Activated CD4-positive, alpha-beta memory T cell treated with anti-CD3 and anti-CD28 coated beads for 36 hours (primary cell): ENCODE measurements at regions not wholly inside any gene's neighbourhood (a gene's known extent, or its start where the extent isn't known, plus 50 kb on each side); places are given as distances from the start of the nearest gene placed in this dataset.
"Not testable (repeated sequence)": the region's sequence is repeated elsewhere in the genome, so short reads cannot be mapped to it uniquely, and the experiment has no call there.

Experiments used
- CTCF ChIA-PET: fragments of 350-600 bp; sonication (Branson Sonifier 250); formaldehyde crosslinking; loops from one replicate; lab custom pipeline; 2021; ENCODE audit warnings: antibody characterized with exemption, inconsistent platforms; lab: Charles Lee
- POLR2A ChIA-PET: fragments of 350-600 bp; sonication (Branson Sonifier 250); formaldehyde crosslinking; loops from one replicate; lab custom pipeline; 2021; ENCODE audit warnings: antibody characterized with exemption; lab: Charles Lee
- DNase-seq: peaks from one replicate; pipeline ENCODE4 v3.0.0-alpha.2; 2020
- H3K27ac Mint-ChIP-seq: one replicate; pipeline ENCODE4 v1.8.0; 2021; ENCODE audit warnings: mixed read lengths
- H3K27me3 Mint-ChIP-seq: one replicate; pipeline ENCODE4 v1.8.0; 2021; ENCODE audit warnings: mixed read lengths
- H3K36me3 Mint-ChIP-seq: one replicate; pipeline ENCODE4 v1.8.0; 2021; ENCODE audit warnings: mixed read lengths
- H3K4me1 Mint-ChIP-seq: one replicate; pipeline ENCODE4 v1.8.0; 2021; ENCODE audit warnings: low read depth, mixed read lengths
- H3K4me3 Mint-ChIP-seq: one replicate; pipeline ENCODE4 v1.8.0; 2021; ENCODE audit warnings: mild to moderate bottlenecking, mixed read lengths
- H3K9me3 Mint-ChIP-seq: one replicate; pipeline ENCODE4 v1.8.0; 2021; ENCODE audit warnings: mixed read lengths
- intact Hi-C: fragments of 100-400 bp; cut with micrococcal nuclease; formaldehyde crosslinking; loops from one replicate; pipeline ENCODE4 v1.15.1; 2023

GRCh38 chr20:51927970-51928369, 125.6 kb upstream of the SALL4 start:
- H3K27ac Mint-ChIP-seq, CTCF ChIA-PET, H3K9me3 Mint-ChIP-seq, intact Hi-C loops, H3K4me1 Mint-ChIP-seq, DNase-seq, H3K27me3 Mint-ChIP-seq, H3K4me3 Mint-ChIP-seq, H3K36me3 Mint-ChIP-seq, POLR2A ChIA-PET: not testable (repeated sequence)

GRCh38 chr20:51926670-51927305, 124.5 kb upstream of the SALL4 start:
- CTCF ChIA-PET: no interaction called here
- Mint-ChIP-seq H3K4me3 (no peak overlapping the region), H3K36me3 (no peaks in the 10 kb centered on the region), H3K9me3 (no peaks in the 10 kb centered on the region), H3K27ac (no peak overlapping the region), H3K27me3 (no peaks in the 10 kb centered on the region), H3K4me1 (no peaks in the 10 kb centered on the region)
- POLR2A ChIA-PET: no interaction called here
- intact Hi-C loops: no loop called here
- no peak for DNase-seq

- ChIA-PET CTCF (no interaction called here), POLR2A (no interaction called here)
- no peak overlapping the region for H3K4me3 Mint-ChIP-seq
- intact Hi-C loops: no loop called here
- H3K36me3 Mint-ChIP-seq: no peaks in the 10 kb centered on the region
- no peaks in the 10 kb centered on the region for H3K9me3 Mint-ChIP-seq
- no peak overlapping the region for H3K27ac Mint-ChIP-seq
- no peak for DNase-seq
- H3K27me3 Mint-ChIP-seq: no peaks in the 10 kb centered on the region
- H3K4me1 Mint-ChIP-seq: no peaks in the 10 kb centered on the region
These were observed 122.2 kb upstream of the SALL4 start for GRCh38 chr20:51924509-51924908.

- intact Hi-C loops: no loop called here
- no peak overlapping the region for H3K4me3 Mint-ChIP-seq
- no peaks in the 10 kb centered on the region for H3K27me3 Mint-ChIP-seq
- H3K4me1 Mint-ChIP-seq: no peaks in the 10 kb centered on the region
- H3K36me3 Mint-ChIP-seq: no peaks in the 10 kb centered on the region
- CTCF ChIA-PET: interaction anchor here (1.2 kb wide), 1 partner anchor 19 kb away, joined by 4 read pairs; no protein-coding TSS in a partner anchor
- H3K9me3 Mint-ChIP-seq: no peaks in the 10 kb centered on the region
- DNase-seq: no peak
- POLR2A ChIA-PET: no interaction called here
- no peak overlapping the region for H3K27ac Mint-ChIP-seq
These were observed 121.3 kb upstream of the SALL4 start for GRCh38 chr20:51923633-51924032.

- H3K36me3 Mint-ChIP-seq, DNase-seq, H3K4me3 Mint-ChIP-seq, H3K4me1 Mint-ChIP-seq, H3K9me3 Mint-ChIP-seq, H3K27ac Mint-ChIP-seq, H3K27me3 Mint-ChIP-seq, intact Hi-C loops, POLR2A ChIA-PET: not testable (repeated sequence)
- CTCF ChIA-PET: interaction anchor here (1.2 kb wide), 1 partner anchor 18 kb away, joined by 4 read pairs; no protein-coding TSS in a partner anchor
These were observed 120.5 kb upstream of the SALL4 start for GRCh38 chr20:51922812-51923211.

- Mint-ChIP-seq H3K27ac (no peak overlapping the region), H3K36me3 (no peaks in the 10 kb centered on the region), H3K27me3 (no peaks in the 10 kb centered on the region), H3K4me3 (no peak overlapping the region), H3K4me1 (no peaks in the 10 kb centered on the region), H3K9me3 (no peaks in the 10 kb centered on the region)
- ChIA-PET CTCF (no interaction called here), POLR2A (no interaction called here)
- intact Hi-C loops: no loop called here
- DNase-seq: no peak
These were observed 116.2 kb upstream of the SALL4 start for GRCh38 chr20:51918561-51918960.

- no peaks in the 10 kb centered on the region for H3K27me3 Mint-ChIP-seq
- no peaks in the 10 kb centered on the region for H3K9me3 Mint-ChIP-seq
- no peaks in the 10 kb centered on the region for H3K4me1 Mint-ChIP-seq
- no peaks in the 10 kb centered on the region for H3K36me3 Mint-ChIP-seq
- intact Hi-C loops: no loop called here
- ChIA-PET POLR2A (no interaction called here), CTCF (no interaction called here)
- H3K27ac Mint-ChIP-seq: no peak overlapping the region
- DNase-seq: no peak
- no peak overlapping the region for H3K4me3 Mint-ChIP-seq
These were observed 115.7 kb upstream of the SALL4 start for GRCh38 chr20:51917886-51918535.

GRCh38 chr20:51916244-51916643, 113.9 kb upstream of the SALL4 start:
- Mint-ChIP-seq H3K4me3 (no peak overlapping the region), H3K27ac (no peak overlapping the region), H3K36me3 (no peaks in the 10 kb centered on the region), H3K4me1 (no peaks in the 10 kb centered on the region), H3K9me3 (no peaks in the 10 kb centered on the region), H3K27me3 (peaks cover 5% of the 10 kb centered on the region)
- POLR2A ChIA-PET: no interaction called here
- CTCF ChIA-PET: no interaction called here
- no peak for DNase-seq
- intact Hi-C loops: no loop called here

- POLR2A ChIA-PET: no interaction called here
- H3K4me1 Mint-ChIP-seq: no peaks in the 10 kb centered on the region
These were observed 112.4 kb upstream of the SALL4 start for GRCh38 chr20:51914758-51915157.

GRCh38 chr20:51910321-51911050, 108.2 kb upstream of the SALL4 start:
- no peaks in the 10 kb centered on the region for H3K4me1 Mint-ChIP-seq
- no peak overlapping the region for H3K27ac Mint-ChIP-seq
- intact Hi-C loops: no loop called here
- H3K36me3 Mint-ChIP-seq: no peaks in the 10 kb centered on the region
- DNase-seq: no peak
- no peak overlapping the region for H3K4me3 Mint-ChIP-seq
- H3K9me3 Mint-ChIP-seq: no peaks in the 10 kb centered on the region
- peaks cover 14% of the 10 kb centered on the region for H3K27me3 Mint-ChIP-seq
- CTCF ChIA-PET: no interaction called here
- POLR2A ChIA-PET: no interaction called here

More at GRCh38 chr20:51914758-51915157, 112.4 kb upstream of the SALL4 start:
- peaks cover 5% of the 10 kb centered on the region for H3K27me3 Mint-ChIP-seq
- intact Hi-C loops: no loop called here
- no peaks in the 10 kb centered on the region for H3K36me3 Mint-ChIP-seq
- H3K27ac Mint-ChIP-seq: no peak overlapping the region
- no peak for DNase-seq
- H3K4me3 Mint-ChIP-seq: no peak overlapping the region
- H3K9me3 Mint-ChIP-seq: no peaks in the 10 kb centered on the region
- CTCF ChIA-PET: no interaction called here

- Mint-ChIP-seq H3K9me3 (no peaks in the 10 kb centered on the region), H3K36me3 (no peaks in the 10 kb centered on the region), H3K4me3 (no peak overlapping the region), H3K27me3 (peaks cover 12% of the 10 kb centered on the region), H3K4me1 (no peaks in the 10 kb centered on the region), H3K27ac (no peak overlapping the region)
- POLR2A ChIA-PET: interaction anchor here (0.7 kb wide), 1 partner anchor 151 kb away, joined by 3 read pairs; no protein-coding TSS in a partner anchor
- intact Hi-C loops: no loop called here
- CTCF ChIA-PET: interaction anchor here (0.5 kb wide), 1 partner anchor 42 kb away, joined by 3 read pairs; no protein-coding TSS in a partner anchor
- no peak for DNase-seq
These were observed 104.4 kb upstream of the SALL4 start for GRCh38 chr20:51906679-51907078.

GRCh38 chr20:51906049-51906448, 103.7 kb upstream of the SALL4 start:
- no peak for DNase-seq
- H3K36me3 Mint-ChIP-seq: no peaks in the 10 kb centered on the region
- ChIA-PET CTCF (interaction anchor here (0.5 kb wide), 1 partner anchor 42 kb away, joined by 3 read pairs; no protein-coding TSS in a partner anchor), POLR2A (no interaction called here)
- no peak overlapping the region for H3K27ac Mint-ChIP-seq
- intact Hi-C loops: no loop called here
- H3K4me3 Mint-ChIP-seq: no peak overlapping the region
- H3K9me3 Mint-ChIP-seq: no peaks in the 10 kb centered on the region
- H3K27me3 Mint-ChIP-seq: peaks cover 12% of the 10 kb centered on the region
- no peaks in the 10 kb centered on the region for H3K4me1 Mint-ChIP-seq
